NB4 (cell line): ENCODE measurements at regions not wholly inside any gene's neighbourhood (a gene's known extent, or its start where the extent isn't known, plus 50 kb on each side); places are given as distances from the start of the nearest gene placed in this dataset.

Experiments used
- POLR2A ChIP-seq: IDR thresholded peaks from 2 replicates; pipeline ENCODE4 v1.6.1; 2011; ENCODE audit warnings: mild to moderate bottlenecking; ENCODE audit not compliant: insufficient read length; ENCODE audit errors: extremely low read depth
- TF ChIP-seq, protein P1 (sequence below): IDR thresholded peaks from one replicate; pipeline ENCODE4 v1.5.1; 2012; ENCODE audit warnings: low read depth, low read length

DNA sequence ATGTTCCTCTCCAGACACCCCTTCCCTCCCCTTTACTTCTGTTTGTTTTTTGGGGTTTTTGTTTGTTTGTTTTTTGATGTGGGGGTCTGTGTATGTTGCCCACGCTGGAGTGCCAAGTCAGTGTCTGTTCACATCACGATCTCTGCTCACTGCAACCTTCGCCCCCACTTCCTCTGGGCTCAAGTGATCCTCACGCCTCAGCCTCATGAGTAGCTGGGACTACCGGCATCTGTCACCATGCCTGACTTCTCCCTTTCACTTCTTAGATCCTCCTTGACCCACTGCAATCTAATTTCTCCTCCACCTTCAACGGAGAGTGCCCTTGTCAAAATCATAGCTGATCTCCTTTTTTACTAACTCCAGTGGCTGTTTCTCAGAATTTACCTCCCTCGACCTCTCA, 100.7 kb upstream of the KIF26B start:
- TF ChIP-seq POLR2A, result no peak
- TF ChIP-seq, protein P1, sequence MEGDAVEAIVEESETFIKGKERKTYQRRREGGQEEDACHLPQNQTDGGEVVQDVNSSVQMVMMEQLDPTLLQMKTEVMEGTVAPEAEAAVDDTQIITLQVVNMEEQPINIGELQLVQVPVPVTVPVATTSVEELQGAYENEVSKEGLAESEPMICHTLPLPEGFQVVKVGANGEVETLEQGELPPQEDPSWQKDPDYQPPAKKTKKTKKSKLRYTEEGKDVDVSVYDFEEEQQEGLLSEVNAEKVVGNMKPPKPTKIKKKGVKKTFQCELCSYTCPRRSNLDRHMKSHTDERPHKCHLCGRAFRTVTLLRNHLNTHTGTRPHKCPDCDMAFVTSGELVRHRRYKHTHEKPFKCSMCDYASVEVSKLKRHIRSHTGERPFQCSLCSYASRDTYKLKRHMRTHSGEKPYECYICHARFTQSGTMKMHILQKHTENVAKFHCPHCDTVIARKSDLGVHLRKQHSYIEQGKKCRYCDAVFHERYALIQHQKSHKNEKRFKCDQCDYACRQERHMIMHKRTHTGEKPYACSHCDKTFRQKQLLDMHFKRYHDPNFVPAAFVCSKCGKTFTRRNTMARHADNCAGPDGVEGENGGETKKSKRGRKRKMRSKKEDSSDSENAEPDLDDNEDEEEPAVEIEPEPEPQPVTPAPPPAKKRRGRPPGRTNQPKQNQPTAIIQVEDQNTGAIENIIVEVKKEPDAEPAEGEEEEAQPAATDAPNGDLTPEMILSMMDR, result no peak
